Tibial nerve (tissue), 4 donors: ENCODE measurements at regions not wholly inside any gene's neighbourhood (a gene's known extent, or its start where the extent isn't known, plus 50 kb on each side); places are given as distances from the start of the nearest gene placed in this dataset.

Experiments
- DNase-seq, 2 donors: peaks; one replicate each; pipeline ENCODE4 v3.0.0-alpha.2; 2019; ENCODE audit warnings: low spot score in 2 of 2
- H3K27ac ChIP-seq, 4 donors: fragments of 200-600 bp; sonication (generic) in 3 of 4; one replicate each; pipeline ENCODE4 v1.5.1; 2017 to 2019; ENCODE audit warnings: mild to moderate bottlenecking in 1 of 4
- H3K27me3 ChIP-seq, 2 donors: fragments of 200-600 bp; sonication (generic) in 1 of 2; one replicate each; pipeline versions ENCODE4 v1.5.1 to v1.6.0; 2017 to 2019
- H3K36me3 ChIP-seq, 3 donors: fragments of 200-600 bp; sonication (generic); one replicate each; pipeline ENCODE4 v1.5.1; 2018 to 2019
- H3K4me1 ChIP-seq, 4 donors: fragments of 200-600 bp; sonication (generic) in 3 of 4; one replicate each; pipeline ENCODE4 v1.5.1; 2017 to 2019
- H3K4me3 ChIP-seq, 4 donors: fragments of 200-600 bp; sonication (generic) in 3 of 4; one replicate each; pipeline ENCODE4 v1.5.1; 2017 to 2019; ENCODE audit warnings: mild to moderate bottlenecking in 1 of 4, moderate library complexity in 1 of 4
- H3K9me3 ChIP-seq, 4 donors: fragments of 200-600 bp; sonication (generic) in 3 of 4; one replicate each; pipeline ENCODE4 v1.5.1; 2017 to 2019
- CTCF ChIP-seq, 5 experiments: fragments of 200-600 bp in 3 of 5; fragments of 450-650 bp in 2 of 5; sonication (generic) in 3 of 5; IDR thresholded peaks; one replicate each; pipeline ENCODE4 v1.5.1; 2016 to 2019; ENCODE audit warnings: antibody characterized with exemption in 5 of 5, mild to moderate bottlenecking in 3 of 5, moderate library complexity in 2 of 5
- EP300 ChIP-seq, 2 donors: sonication (generic); formaldehyde crosslinking; IDR thresholded peaks; one replicate each; pipeline ENCODE4 v1.6.1; 2017; ENCODE audit warnings: antibody characterized with exemption in 2 of 2, mild to moderate bottlenecking in 1 of 2
- POLR2A ChIP-seq, 2 donors: fragments of 450-650 bp; IDR thresholded peaks; one replicate each; pipeline ENCODE4 v1.6.1; 2017; ENCODE audit warnings: antibody characterized with exemption in 2 of 2, mild to moderate bottlenecking in 2 of 2, moderate library complexity in 2 of 2
- WGBS, 2 donors: methylation state at CpG; one replicate each; pipeline ENCODE4 v1.1.5; 2018; 5-methylcytosine and 5-hydroxymethylcytosine counted together

- no peaks in the 10 kb centered on the region for H3K9me3 ChIP-seq
- H3K27ac ChIP-seq = no peak overlapping the region
- DNase-seq = no peak
- H3K36me3 ChIP-seq = no peaks in the 10 kb centered on the region
- TF ChIP-seq POLR2A (IDR thresholded peaks at IDR 0.05) (no peak), EP300 (IDR thresholded peaks at IDR 0.05) (no peak), CTCF (IDR thresholded peaks at IDR 0.05) (no peak)
- no peaks in the 10 kb centered on the region for H3K4me1 ChIP-seq
- no peak overlapping the region for H3K4me3 ChIP-seq
- no peaks in the 10 kb centered on the region for H3K27me3 ChIP-seq
- 87 to 90% methylated on average over 7 of the region's 7 CpGs for WGBS, 2 donors
Observed at GRCh38 chr5:8848366-8848765, 697.5 kb downstream of the SEMA5A start.

- H3K27ac ChIP-seq = no peak overlapping the region
- H3K36me3 ChIP-seq = no peaks in the 10 kb centered on the region
- no peak for DNase-seq
- H3K9me3 ChIP-seq = no peaks in the 10 kb centered on the region
- 67 to 71% methylated on average over 3 of the region's 3 CpGs for WGBS, 2 donors
- H3K4me3 ChIP-seq = no peak overlapping the region
- no peak for TF ChIP-seq EP300 (IDR thresholded peaks at IDR 0.05)
- no peak for TF ChIP-seq POLR2A (IDR thresholded peaks at IDR 0.05)
- no peak for TF ChIP-seq CTCF (IDR thresholded peaks at IDR 0.05)
- H3K27me3 ChIP-seq = no peaks in the 10 kb centered on the region
- H3K4me1 ChIP-seq = no peaks in the 10 kb centered on the region
Observed at GRCh38 chr5:8848997-8849594, 696.8 kb downstream of the SEMA5A start.

- 84 to 88% methylated on average over 2 of the region's 2 CpGs for WGBS, 2 donors
- H3K27me3 ChIP-seq = no peaks in the 10 kb centered on the region
- DNase-seq = no peak
- no peak overlapping the region for H3K4me3 ChIP-seq
- no peaks in the 10 kb centered on the region for H3K4me1 ChIP-seq
- H3K36me3 ChIP-seq = no peaks in the 10 kb centered on the region
- H3K27ac ChIP-seq = no peak overlapping the region
- H3K9me3 ChIP-seq = no peaks in the 10 kb centered on the region
- TF ChIP-seq EP300 (IDR thresholded peaks at IDR 0.05) (no peak), POLR2A (IDR thresholded peaks at IDR 0.05) (no peak), CTCF (IDR thresholded peaks at IDR 0.05) (no peak)
Observed at GRCh38 chr5:8851101-8851500, 694.8 kb downstream of the SEMA5A start.

- no peak overlapping the region for H3K27ac ChIP-seq
- no peaks in the 10 kb centered on the region for H3K36me3 ChIP-seq
- no peaks in the 10 kb centered on the region for H3K9me3 ChIP-seq
- no peak for DNase-seq
- TF ChIP-seq CTCF (IDR thresholded peaks at IDR 0.05) (no peak), EP300 (IDR thresholded peaks at IDR 0.05) (no peak), POLR2A (IDR thresholded peaks at IDR 0.05) (no peak)
- 30 to 33% methylated on average over 2 of the region's 2 CpGs for WGBS, 2 donors
- H3K27me3 ChIP-seq = no peaks in the 10 kb centered on the region
- no peaks in the 10 kb centered on the region for H3K4me1 ChIP-seq
- no peak overlapping the region for H3K4me3 ChIP-seq
Observed at GRCh38 chr5:8857051-8857450, 688.8 kb downstream of the SEMA5A start.

GRCh38 chr5:8861764-8862163 lies 684.1 kb downstream of the SEMA5A start:
- DNase-seq = no peak
- Histone ChIP-seq H3K4me1 (no peaks in the 10 kb centered on the region), H3K27ac (no peak overlapping the region), H3K9me3 (no peaks in the 10 kb centered on the region), H3K27me3 (no peaks in the 10 kb centered on the region), H3K4me3 (no peak overlapping the region), H3K36me3 (no peaks in the 10 kb centered on the region)
- TF ChIP-seq POLR2A (IDR thresholded peaks at IDR 0.05) (no peak), EP300 (IDR thresholded peaks at IDR 0.05) (no peak), CTCF (IDR thresholded peaks at IDR 0.05) (no peak)
- 63 to 72% methylated on average over 5 of the region's 5 CpGs for WGBS, 2 donors
